Esophagus mucosa (tissue), 1 donor: ENCODE measurements at regions not wholly inside any gene's neighbourhood (a gene's known extent, or its start where the extent isn't known, plus 50 kb on each side); places are given as distances from the start of the nearest gene placed in this dataset.
"Not testable (repeated sequence)": the region's sequence is repeated elsewhere in the genome, so short reads cannot be mapped to it uniquely, and the experiment has no call there.

Experiments
- ATAC-seq: fragments of 200-7000 bp; cut with Tn5 transposase; one replicate; pipeline ENCODE4 v1.9.1; 2020
- donor health status: DM: yes; HTN: yes; CAD: no.

GRCh38 chr14:76701981-76702380 is 59.3 kb upstream of the VASH1 start:
- no peak for ATAC-seq

DNA sequence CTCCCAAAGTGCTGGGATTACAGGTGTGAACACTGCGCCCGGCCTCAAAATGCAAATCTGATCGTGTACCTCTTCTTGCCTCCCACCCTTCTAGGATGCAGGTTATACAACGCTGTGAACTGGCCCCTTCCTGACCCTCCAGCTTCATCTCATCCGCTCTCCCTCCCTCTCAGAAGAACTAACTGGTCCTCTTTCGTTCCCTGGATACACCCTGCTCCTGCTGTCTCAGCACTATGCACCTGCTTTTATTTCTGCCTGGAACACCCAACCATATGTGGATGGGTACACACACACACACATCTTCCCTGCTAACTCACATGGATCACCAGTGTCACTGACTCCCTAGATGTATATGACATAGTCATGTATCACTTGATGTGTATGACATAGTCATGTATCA is 56.1 kb upstream of the VASH1 start:
- ATAC-seq, result peak; percentile 15

- ATAC-seq, result not testable (repeated sequence)
Measured at GRCh38 chr14:76706207-76706606, 55.1 kb upstream of the VASH1 start.

DNA sequence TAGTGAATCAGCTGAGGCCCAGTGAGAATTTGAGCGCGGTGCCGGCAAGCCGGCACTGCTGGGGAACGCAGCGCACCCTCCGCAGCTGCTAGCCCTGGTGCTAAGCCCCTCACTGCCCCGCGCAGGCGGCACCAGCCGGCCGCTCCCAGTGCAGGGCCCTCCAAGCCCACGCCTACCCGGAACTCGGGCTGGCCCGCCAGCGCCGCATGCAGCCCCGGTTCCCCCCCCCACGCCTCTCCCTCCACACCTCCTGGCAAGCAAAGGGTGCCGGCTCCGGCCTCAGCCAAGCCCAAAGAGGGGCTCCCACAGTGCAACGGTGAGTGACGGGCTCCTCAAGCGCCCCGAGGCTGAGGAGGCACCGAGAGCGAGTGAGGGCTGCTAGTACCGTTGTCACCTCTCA is 54.5 kb upstream of the VASH1 start:
- ATAC-seq, result no peak

DNA sequence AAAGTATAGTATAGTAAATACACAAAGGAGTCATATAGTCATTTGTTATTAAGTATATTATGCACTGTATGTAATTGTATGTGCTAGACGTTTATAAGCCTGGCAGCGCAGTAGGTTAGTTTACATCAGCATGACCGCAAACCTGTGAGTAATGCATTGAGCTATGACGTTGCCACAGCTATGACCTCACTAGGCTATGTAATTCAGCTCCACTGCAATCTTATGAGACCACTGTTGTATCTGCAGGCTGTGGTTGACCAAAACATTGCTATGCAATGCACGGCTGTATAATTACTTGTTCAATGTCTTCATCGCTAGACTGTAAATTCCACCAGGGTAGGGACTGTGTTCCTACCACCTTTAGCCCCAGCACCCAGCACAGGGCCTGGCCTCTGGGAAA is 53.2 kb upstream of the VASH1 start:
- no peak for ATAC-seq

DNA sequence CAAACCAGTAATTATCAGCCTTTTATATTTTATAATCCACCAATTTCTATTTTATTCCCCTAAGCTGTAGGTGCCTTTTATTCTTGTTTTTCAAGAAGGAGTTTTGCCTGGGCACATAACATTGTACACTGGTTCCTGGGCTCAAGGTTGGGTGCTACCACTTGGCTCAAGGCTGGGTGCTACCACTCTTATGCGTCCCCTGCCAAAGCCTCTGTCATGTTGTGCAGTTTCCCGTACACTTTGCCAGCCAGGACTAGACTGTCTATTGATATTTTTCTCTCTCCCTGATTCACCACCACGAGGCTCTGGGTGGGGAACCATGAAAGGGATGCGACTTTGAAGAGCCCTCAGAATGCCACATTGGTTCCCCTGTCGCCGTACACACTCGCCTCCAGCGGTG is 52.5 kb upstream of the VASH1 start:
- ATAC-seq, result no peak

- ATAC-seq, result peak; percentile 46
Measured at GRCh38 chr14:76710056-76711010, 50.9 kb upstream of the VASH1 start.
